ENCODE measurements at regions not wholly inside any gene's neighbourhood (a gene's known extent, or its start where the extent isn't known, plus 50 kb on each side); places are given as distances from the start of the nearest gene placed in this dataset.
"Not testable (repeated sequence)": the region's sequence is repeated elsewhere in the genome, so short reads cannot be mapped to it uniquely, and the experiment has no call there.

DNA sequence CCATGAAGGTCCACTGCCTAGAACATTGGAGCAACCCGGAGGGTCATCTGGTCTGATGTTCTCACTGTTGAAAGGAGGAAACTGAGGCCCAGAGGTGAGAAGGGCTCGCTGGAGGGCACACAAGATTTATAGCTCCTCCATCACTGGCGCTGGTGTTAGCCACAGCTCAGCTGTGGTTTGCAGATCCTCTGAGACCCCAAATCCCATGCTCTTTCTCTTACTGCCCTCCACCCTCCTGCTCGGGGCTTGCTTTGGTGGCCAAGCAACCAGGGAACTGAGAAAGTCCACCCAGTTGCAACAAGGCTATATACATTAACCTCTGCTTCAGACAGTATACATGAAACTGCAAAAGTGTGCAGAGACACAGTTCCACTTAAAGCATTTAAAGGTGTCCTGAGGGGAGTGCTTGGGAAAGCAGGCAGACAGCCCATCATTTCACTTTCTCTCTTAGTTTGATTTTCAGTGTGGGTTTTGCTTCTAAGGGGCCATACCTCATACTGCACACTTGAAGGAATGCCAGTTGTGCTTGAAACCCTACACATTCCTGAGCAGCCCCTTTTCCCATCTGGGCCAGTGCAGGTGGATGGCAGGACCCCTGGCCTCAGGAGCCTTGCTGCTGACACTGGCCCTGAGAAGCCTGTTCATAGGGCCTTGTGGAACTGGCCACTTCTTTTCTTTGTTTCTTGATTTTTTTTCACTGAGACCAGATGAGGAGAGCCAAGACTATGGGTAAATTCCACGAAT, 347.6 kb downstream of the CDC5L start:
- no peak for DNase-seq (ENCODE audit: low read depth in 3 of 3, low spot score in 1 of 3)

DNA sequence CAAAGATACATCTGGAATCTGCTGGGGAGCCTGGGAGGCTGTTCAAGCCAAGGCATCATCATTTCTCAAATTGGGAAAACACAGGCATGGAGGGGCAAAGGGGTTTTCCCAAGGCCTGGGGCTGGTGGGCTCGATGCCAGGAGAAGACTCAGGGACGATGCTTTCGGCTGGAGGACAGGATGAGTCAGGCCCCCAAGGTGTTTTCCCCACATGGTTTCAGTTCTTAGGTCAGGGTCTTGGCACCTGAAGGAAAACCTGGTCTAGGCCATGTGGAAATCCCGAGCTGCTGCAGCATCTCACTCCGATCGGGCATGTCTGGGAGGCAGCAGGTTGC, 348.1 kb downstream of the CDC5L start:
- no peak for DNase-seq (ENCODE audit: low read depth in 3 of 3, low spot score in 1 of 3)

DNA sequence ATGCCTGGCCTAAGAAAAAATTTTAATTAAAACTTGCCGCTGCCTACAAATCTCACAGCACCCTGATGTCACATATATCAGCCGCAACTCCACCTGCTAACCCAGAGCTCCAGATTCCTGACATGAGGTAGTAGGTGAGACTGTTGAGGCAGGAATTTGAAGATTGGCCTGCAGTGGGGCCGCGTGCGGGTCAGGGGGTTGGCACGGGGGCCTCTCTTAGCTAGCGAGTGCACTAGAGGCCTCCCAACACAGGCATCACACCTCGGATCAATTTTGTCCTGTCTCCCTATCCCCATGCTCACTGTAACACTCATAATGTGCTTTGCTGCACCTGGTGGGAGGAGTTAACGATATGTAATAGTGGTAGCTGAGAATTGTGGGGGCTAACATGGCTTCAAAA, 349.8 kb downstream of the CDC5L start:
- no peak for DNase-seq (ENCODE audit: low read depth in 3 of 3, low spot score in 1 of 3)

DNA sequence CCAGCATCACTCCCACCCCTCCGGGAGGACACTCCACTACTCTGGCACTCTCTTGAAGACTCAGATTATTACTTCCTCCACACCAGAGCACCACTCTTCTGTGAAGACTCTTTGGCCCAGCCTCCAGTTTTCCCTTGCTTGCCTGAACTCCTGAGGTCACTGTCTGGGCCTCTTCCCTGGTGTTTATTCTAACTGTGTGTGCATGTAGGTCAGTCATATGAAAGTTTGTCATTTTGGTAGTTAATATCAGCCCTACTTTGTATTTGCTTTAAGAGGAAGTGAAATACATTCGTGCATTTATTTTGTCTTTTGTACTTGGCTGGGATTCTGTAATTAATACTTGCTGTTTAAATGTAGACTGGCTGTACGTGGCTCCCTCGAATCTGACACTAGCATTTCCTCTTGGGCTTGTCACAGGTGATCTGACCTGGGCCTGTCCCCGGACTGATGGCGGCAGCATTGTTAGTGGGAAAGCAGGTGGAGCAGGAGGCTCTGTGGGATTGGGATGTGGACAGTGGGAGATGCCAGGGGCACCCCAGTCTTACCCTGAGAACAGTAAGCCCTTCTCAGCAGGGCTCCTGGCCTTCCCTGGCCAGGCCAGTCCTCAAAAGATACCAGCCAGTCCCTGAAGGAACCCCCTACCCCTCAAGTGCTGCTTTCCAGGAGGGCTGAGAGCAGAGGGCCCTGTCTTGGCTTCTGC, 350.5 kb downstream of the CDC5L start:
- no peak for DNase-seq (ENCODE audit: low read depth in 3 of 3, low spot score in 1 of 3)

DNA sequence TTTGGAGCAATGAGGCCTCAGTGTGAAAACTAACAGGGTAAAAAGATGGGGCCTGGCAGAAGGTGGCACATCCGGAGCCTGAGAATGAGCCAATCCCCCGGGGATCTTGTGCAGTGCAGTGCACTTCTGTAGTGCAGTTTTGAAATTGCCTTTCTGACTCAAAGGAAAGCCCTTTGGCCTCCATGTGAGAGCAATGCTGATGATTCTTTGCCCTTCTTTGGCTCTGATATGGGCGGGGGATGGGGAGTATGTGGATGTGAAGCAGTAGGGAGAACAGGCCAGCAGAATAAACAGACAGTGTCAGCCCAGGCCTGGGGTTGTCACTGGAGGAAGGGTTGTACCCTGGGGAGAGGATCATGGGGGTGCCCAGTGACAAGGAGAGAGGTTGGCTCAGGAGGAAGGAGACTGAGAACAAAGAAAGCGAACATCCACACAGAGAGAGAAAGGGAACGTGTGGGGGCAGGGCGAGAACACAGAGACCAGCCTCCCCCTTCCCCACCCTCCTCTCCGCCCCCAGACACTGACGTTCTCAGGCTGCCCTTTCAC, 351.2 kb downstream of the CDC5L start:
- no peak for DNase-seq (ENCODE audit: low read depth in 3 of 3, low spot score in 1 of 3)

DNA sequence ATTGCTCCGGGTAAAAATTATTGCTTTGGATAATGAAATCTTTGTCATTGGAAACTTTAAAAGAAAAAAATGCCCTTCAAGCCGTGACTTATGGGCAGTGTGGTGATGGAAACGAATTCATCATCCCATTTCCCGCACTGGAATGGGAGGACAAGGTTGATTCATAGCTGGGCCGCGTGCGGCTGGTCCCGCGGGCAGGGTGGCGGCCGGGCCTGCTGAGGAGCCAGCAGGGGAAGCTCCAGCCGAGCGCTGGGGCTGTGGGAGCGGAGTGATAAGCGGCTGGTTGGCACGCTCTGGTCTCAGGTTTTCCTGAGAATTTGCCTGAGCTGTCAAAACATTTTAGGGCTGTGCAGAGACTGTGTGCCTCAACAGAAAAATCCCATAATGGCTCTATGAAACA, 351.7 kb downstream of the CDC5L start:
- no peak for DNase-seq (ENCODE audit: low read depth in 3 of 3, low spot score in 1 of 3)

DNA sequence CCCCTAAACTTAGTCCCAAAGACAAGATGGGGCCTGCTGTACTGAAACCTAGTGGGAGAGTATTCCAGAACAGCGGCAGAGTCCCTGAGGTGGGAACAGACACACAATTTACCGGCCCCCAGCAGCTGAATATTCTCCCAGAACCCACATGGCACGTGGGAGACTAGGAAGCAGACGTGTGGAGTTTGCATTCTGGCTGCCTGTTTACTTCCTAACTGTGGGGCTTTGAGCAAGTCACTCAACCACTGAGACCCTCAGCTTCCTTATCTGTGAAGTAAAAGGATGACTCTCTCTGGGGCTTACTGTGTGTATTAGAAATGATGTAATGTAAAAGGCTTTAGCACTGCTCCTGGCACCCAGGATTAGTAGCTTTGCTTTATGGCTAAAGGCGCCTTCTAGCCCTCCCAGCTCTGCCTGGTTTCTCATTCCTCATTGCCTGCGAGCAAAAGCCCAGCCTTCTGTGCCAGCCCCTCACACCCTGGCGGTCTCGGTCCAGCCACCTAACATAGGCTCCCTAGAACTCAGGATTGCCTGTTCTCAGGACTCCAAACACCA, 353.1 kb downstream of the CDC5L start:
- DNase-seq (ENCODE audit: low read depth in 3 of 3, low spot score in 1 of 3): no peak

DNA sequence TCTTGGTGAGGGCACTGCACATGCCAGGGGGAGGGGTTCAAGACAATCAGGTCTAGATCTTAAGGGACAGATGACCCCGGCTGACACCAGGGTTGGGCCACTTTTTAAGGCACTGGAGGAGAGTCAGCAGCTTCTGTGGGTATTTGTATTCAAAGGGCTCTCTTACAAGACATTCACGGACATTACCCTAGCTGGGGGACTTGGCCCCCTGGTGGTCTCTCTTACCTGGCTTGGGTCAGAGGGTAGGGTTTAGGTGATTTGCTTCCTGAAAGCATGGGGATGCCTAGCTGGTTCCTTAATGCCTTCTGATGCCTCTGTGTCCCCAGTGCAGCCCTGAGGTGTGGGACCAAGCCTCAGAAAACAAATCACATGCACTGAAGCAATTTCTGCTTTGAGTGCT, 354.7 kb downstream of the CDC5L start:
- DNase-seq (ENCODE audit: low read depth in 3 of 3, low spot score in 1 of 3): no peak

DNA sequence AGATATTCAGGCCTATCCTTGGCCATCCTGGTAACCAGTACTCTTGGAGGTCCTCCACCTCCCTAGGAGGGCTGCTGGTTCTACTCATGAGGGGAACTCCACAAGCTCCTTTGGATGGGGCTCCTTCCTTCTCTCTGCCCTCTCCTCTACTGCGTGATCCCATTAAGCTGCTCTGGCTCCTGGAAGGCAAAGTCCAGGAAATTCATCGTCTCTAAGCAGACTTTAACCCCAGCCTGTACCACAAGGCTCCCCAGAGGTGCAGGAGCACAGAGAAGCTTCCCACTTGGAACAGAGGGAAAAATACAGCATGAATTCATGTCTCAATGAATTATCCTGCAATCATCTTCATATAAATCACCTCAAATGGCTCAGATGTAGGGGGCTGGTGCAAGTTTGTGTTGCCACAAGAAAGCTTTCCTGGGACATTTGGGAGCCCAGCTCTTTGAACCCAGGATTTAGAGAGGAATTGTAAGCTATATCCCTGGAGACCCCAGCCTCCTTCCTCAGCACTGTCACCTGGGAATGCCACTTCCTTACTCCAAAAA, 355.4 kb downstream of the CDC5L start:
- no peak for DNase-seq (ENCODE audit: low read depth in 3 of 3, low spot score in 1 of 3)

DNA sequence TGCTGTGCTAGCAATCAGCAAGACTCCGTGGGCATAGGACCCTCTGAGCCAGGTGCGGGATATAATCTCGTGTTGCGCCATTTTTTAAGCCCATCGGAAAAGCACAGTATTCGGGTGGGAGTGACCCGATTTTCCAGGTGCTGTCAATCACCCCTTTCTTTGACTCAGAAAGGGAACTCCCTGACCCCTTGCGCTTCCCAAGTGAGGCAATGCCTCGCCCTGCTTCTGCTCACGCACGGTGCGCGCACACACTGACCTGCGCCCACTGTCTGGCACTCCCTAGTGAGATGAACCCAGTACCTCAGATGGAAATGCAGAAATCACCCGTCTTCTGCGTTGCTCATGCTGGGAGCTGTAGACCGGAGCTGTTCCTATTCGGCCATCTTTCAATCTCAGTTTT, 372.6 kb downstream of the CDC5L start:
- not testable (repeated sequence) for DNase-seq (ENCODE audit: low read depth in 3 of 3, low spot score in 1 of 3)

DNA sequence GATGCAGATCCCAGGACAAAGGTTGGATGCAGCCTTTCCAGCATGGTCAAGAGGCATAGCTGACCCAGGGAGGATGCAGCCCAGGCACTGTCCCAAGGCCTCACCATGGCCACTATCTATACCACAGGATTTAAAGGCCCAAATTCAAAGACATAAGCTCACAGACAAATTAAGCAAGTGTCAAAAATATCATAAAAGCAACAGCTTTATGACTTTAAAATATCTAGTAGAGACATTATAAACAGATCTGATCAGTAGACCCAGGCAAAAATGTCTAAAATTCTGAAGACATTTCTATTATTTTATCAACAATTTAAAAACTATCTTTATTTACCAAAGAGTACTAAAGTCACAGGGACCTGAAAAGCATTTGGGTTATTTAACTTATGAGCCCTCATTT, 373.5 kb downstream of the CDC5L start:
- DNase-seq (ENCODE audit: low read depth in 3 of 3, low spot score in 1 of 3): no peak

DNA sequence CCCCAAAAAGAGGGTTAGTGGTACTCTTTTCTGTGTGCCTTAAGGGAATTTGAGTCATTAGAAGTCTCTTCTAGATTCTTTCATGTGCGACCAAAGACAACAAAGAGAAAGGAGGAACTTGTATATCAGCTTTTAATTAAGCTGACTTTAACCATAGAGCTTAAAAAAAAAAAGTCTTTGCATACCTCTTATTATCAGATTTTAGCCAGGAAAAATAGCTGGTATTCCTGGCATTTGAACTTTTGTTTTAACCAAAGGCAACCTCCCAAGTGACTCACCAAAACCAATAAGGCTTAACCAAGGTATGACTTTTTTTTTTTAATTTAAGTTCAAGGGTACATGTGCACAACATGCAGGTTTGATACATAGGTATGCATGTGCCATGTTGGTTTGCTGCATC, 375.0 kb downstream of the CDC5L start:
- no peak for DNase-seq (ENCODE audit: low read depth in 3 of 3, low spot score in 1 of 3)

DNA sequence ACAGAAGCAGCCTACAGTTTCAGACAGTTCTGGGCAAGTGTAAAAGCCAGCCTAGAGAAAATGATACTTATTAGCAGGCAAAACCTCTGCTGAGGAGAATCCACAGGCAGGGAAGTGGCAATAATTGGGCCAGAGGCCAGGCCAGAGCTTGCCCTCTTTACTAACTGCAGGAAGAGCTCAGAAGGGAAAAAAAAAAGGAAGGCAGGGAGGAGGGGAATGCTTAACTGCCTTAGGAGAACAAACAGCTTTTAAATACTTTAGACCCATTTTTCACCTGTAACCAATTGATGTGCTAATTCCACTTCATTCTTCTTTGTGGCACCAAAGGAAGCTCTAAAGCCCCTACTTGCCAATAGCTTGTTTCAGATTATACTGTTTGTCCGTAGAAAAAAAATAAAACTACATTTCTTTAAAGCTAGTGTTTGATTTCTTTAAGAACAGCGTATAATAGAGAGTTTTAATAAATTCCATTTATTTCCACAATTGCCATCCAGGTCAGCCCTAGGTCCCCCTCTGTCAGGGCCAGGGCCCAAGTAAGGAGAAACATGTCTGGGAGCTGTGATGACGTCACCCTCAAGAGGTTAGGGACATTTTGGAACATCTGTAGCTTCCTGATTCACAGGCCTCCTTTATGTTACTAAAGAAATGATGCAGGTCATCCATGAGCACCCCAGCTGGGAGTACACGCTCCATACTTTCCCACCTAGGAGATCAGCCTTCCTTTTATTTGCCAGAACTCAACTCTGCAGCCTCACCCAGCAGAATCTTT, 384.3 kb downstream of the CDC5L start:
- no peak for DNase-seq (ENCODE audit: low read depth in 3 of 3, low spot score in 1 of 3)

DNA sequence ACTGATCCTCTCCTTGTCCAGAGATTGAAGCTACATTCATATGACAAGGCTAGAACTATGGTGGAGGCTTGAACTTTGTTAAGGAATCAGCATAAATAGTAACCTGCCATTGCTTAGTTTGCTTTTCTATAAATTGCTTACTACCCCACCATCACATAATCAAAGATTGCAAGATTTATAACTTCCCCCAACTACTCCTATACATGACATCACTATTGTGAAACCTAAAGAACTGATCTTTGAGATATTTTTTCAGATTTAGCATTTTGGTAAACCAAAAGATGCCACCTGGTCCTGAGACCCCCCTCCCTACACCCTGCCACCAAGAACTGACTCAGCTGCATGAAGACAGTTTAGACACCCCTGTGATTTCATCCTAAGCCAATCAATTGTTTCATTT, 385.3 kb downstream of the CDC5L start:
- DNase-seq (ENCODE audit: low read depth in 3 of 3, low spot score in 1 of 3): no peak

DNA sequence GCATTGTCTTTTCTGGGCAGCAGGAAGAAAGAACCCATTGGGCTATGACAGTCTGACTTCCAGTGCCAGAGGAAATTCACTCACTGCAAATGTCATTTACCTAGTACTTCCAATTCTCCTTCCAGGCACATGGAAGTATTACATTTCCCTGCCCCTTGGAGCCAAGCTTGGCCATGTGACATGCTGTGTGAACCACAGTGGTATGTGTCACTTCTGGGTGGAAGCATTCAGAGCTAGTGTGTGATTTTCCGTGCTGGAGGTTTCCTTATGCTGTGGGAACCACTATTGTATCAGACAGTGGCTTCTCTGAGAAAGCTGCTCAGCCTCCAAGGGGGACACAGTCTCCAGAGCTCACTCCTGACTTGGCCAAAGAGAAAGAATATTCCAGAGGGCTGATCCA, 387.6 kb downstream of the CDC5L start:
- DNase-seq (ENCODE audit: low read depth in 3 of 3, low spot score in 1 of 3): no peak

DNA sequence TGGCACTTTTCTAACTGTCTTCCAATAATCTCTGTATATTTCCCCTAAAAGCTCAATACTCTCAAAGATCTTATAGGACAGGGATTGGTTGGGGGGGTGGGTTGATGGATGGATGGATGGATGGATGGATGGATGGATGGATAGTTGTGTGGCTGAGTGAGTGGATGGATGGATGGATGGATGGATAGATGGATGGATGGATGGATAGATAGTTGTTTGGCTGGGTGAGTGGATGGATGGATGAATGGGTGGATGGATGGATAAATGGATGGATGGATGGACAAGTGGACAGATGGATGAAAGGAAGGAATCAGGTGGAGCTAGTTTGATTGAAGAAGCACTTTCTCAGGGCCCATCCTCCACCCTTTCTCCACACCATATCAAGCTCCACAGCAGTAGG, 388.8 kb downstream of the CDC5L start:
- DNase-seq (ENCODE audit: low read depth in 3 of 3, low spot score in 1 of 3): no peak

DNA sequence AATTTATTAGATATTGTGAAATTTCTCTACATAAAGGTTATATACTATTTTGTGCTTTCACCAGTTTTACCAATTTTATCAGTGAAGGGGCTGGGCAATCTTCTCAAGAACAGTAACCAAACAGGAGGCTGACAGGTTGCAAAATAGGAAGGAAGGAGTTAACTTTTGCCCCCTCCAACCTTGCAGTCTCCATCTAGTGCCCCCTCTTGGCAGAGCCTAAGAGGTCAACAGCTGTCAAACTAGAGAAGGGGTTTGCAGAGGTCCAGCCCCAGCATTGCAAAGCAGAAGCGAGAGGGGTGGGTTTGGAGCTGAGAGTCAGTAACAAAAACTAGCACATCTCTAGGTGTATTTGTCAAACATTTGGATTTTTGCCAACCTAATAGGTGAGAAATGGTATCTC, 391.0 kb downstream of the CDC5L start:
- DNase-seq (ENCODE audit: low read depth in 3 of 3, low spot score in 1 of 3): no peak

Measured in stimulated activated CD4-positive, alpha-beta T cell treated with anti-CD3 and anti-CD28 coated beads, TNF-alpha, amount 100 ng/mL, for 1 hour (primary cell).